Transverse colon (tissue), 4 donors: ENCODE measurements at regions not wholly inside any gene's neighbourhood (a gene's known extent, or its start where the extent isn't known, plus 50 kb on each side); places are given as distances from the start of the nearest gene placed in this dataset.

ENCODE experiments used
- DNase-seq: peaks from one replicate; pipeline ENCODE4 v3.0.0-alpha.2; 2019
- H3K27ac ChIP-seq, 4 donors: fragments of 200-600 bp; sonication (generic); 2 replicates each; pipeline ENCODE4 v1.5.1; 2016 to 2018; ENCODE audit warnings: inconsistent platforms in 4 of 4
- H3K27me3 ChIP-seq: fragments of 200-600 bp; sonication (generic); 2 replicates; pipeline ENCODE4 v1.5.1; 2017; ENCODE audit warnings: inconsistent platforms
- H3K36me3 ChIP-seq, 4 donors: fragments of 200-600 bp; sonication (generic); 2 replicates each; pipeline ENCODE4 v1.5.1; 2017 to 2019; ENCODE audit warnings: inconsistent platforms in 4 of 4
- H3K4me1 ChIP-seq, 4 donors: fragments of 200-600 bp; sonication (generic); 2 replicates each; pipeline ENCODE4 v1.5.1; 2017 to 2020; ENCODE audit warnings: inconsistent platforms in 4 of 4
- H3K4me3 ChIP-seq, 4 donors: fragments of 200-600 bp; sonication (generic); 1 replicate in 1 of 4; 2 replicates in 3 of 4; pipeline versions ENCODE4 v1.5.1 to v1.6.1; 2017 to 2019; ENCODE audit warnings: inconsistent platforms in 4 of 4
- H3K9me3 ChIP-seq, 2 donors: fragments of 200-600 bp; sonication (generic); 2 replicates each; pipeline ENCODE4 v1.5.1; 2017 to 2019; ENCODE audit warnings: inconsistent platforms in 2 of 2
- CTCF ChIP-seq, 5 experiments: fragments of 200-600 bp in 3 of 5; fragments of 450-650 bp in 2 of 5; sonication (generic) in 3 of 5; IDR thresholded peaks; 1 replicate in 2 of 5; 2 replicates in 3 of 5; pipeline ENCODE4 v1.5.1; 2016 to 2017; ENCODE audit warnings: antibody characterized with exemption in 5 of 5, inconsistent platforms in 3 of 5, mild to moderate bottlenecking in 2 of 5, moderate library complexity in 1 of 5
- EP300 ChIP-seq: sonication (generic); formaldehyde crosslinking; IDR thresholded peaks from one replicate; pipeline ENCODE4 v1.6.1; 2017; ENCODE audit warnings: antibody characterized with exemption, low read depth
- POLR2A ChIP-seq: fragments of 450-650 bp; IDR thresholded peaks from one replicate; pipeline ENCODE4 v1.6.1; 2016; ENCODE audit warnings: antibody characterized with exemption, mild to moderate bottlenecking, moderate library complexity
- POLR2AphosphoS5 ChIP-seq, 3 donors: sonication (generic); formaldehyde crosslinking; IDR thresholded peaks; one replicate each; pipeline ENCODE4 v1.6.1; 2016; ENCODE audit warnings: antibody characterized with exemption in 3 of 3
- WGBS, 2 donors: methylation state at CpG; one replicate each; pipeline ENCODE4 v1.1.5; 2018; ENCODE audit warnings: low coverage in 1 of 2; 5-methylcytosine and 5-hydroxymethylcytosine counted together
- in situ Hi-C, 4 donors: fragments of 200-750 bp; cut with MboI; loops; one replicate each; pipeline versions ENCODE4 v1.15.0 to v1.15.1; 2017; ENCODE audit warnings: low sequenced_read_pairs in 3 of 4, low pct_ligation_motif_present in 1 of 4, low pct_unique_long_range_greater_than_20kb in 1 of 4
- intact Hi-C: fragments of 100-400 bp; cut with DNase I; formaldehyde crosslinking; loops from one replicate; pipeline ENCODE4 v1.15.1; 2023; ENCODE audit warnings: low total_unique reads

- Histone ChIP-seq H3K4me1 (no peaks in the 10 kb centered on the region), H3K27me3 (no peaks in the 10 kb centered on the region), H3K9me3 (no peaks in the 10 kb centered on the region), H3K27ac (no peak overlapping the region), H3K36me3 (no peaks in the 10 kb centered on the region), H3K4me3 (no peak overlapping the region)
- no peak for DNase-seq
- WGBS, 2 donors, result 83% methylated on average over 10 of the region's 10 CpGs; no CpG with 5 or more reads in 1 of the 2 donors
- in situ Hi-C loops, result no loop called here
- intact Hi-C loops, result no loop called here
- no peak for TF ChIP-seq EP300
- no peak for TF ChIP-seq CTCF (IDR thresholded peaks at IDR 0.05)
- no peak for TF ChIP-seq POLR2A
- no peak for TF ChIP-seq POLR2AphosphoS5 (IDR thresholded peaks at IDR 0.05)
Measured at GRCh38 chr2:16407358-16407757, 258.3 kb downstream of the CYRIA start.

GRCh38 chr2:16406496-16407289 lies 258.9 kb downstream of the CYRIA start:
- in situ Hi-C loops, result no loop called here

GRCh38 chr2:16405551-16405950 lies 260.1 kb downstream of the CYRIA start:
- no peak for DNase-seq
- WGBS, 2 donors, result 57 to 74% methylated on average over 3 of the region's 3 CpGs
- Histone ChIP-seq H3K27ac (no peak overlapping the region), H3K4me3 (no peak overlapping the region), H3K4me1 (peaks cover 0 to 1% (median under 1%) of the 10 kb centered on the region in 4 donors), H3K36me3 (no peaks in the 10 kb centered on the region), H3K27me3 (no peaks in the 10 kb centered on the region), H3K9me3 (no peaks in the 10 kb centered on the region)
- in situ Hi-C loops (no loop called here), intact Hi-C loops (no loop called here)
- no peak for TF ChIP-seq POLR2A
- no peak for TF ChIP-seq POLR2AphosphoS5 (IDR thresholded peaks at IDR 0.05)
- no peak for TF ChIP-seq CTCF (IDR thresholded peaks at IDR 0.05)

More at GRCh38 chr2:16406496-16407289, 258.9 kb downstream of the CYRIA start:
- intact Hi-C loops, result no loop called here
- no peaks in the 10 kb centered on the region for H3K27me3 ChIP-seq
- H3K9me3 ChIP-seq, result no peaks in the 10 kb centered on the region
- H3K36me3 ChIP-seq, result no peaks in the 10 kb centered on the region
- no peak overlapping the region for H3K27ac ChIP-seq
- DNase-seq, result no peak
- no peak overlapping the region for H3K4me3 ChIP-seq
- TF ChIP-seq CTCF (IDR thresholded peaks at IDR 0.05) (no peak), POLR2A (no peak), POLR2AphosphoS5 (IDR thresholded peaks at IDR 0.05) (no peak), EP300 (no peak)
- WGBS, 2 donors, result 75 to 80% methylated on average over 6 to 7 of the region's 7 CpGs
- no peaks in the 10 kb centered on the region for H3K4me1 ChIP-seq

GRCh38 chr2:16404551-16405300 lies 260.9 kb downstream of the CYRIA start:
- no peak for DNase-seq
- in situ Hi-C loops (no loop called here), intact Hi-C loops (no loop called here)
- H3K27me3 ChIP-seq, result no peaks in the 10 kb centered on the region
- no peak overlapping the region for H3K4me3 ChIP-seq
- no peaks in the 10 kb centered on the region for H3K9me3 ChIP-seq
- WGBS, 2 donors, result 92% methylated on average over 5 of the region's 5 CpGs; no CpG with 5 or more reads in 1 of the 2 donors
- H3K36me3 ChIP-seq, result no peaks in the 10 kb centered on the region
- TF ChIP-seq EP300, result no peak
- TF ChIP-seq CTCF (IDR thresholded peaks at IDR 0.05), result no peak
- no peak for TF ChIP-seq POLR2AphosphoS5 (IDR thresholded peaks at IDR 0.05)
- TF ChIP-seq POLR2A, result no peak
- H3K27ac ChIP-seq, result no peak overlapping the region
- H3K4me1 ChIP-seq, result peaks cover 0 to 8% (median 3%) of the 10 kb centered on the region in 4 donors
